Body of pancreas (tissue), 4 donors: ENCODE measurements at regions not wholly inside any gene's neighbourhood (a gene's known extent, or its start where the extent isn't known, plus 50 kb on each side); places are given as distances from the start of the nearest gene placed in this dataset.

Experiments
- POLR2A ChIP-seq, 3 donors: fragments of 450-650 bp; IDR thresholded peaks; one replicate each; pipeline ENCODE4 v1.6.1; 2016; ENCODE audit warnings: antibody characterized with exemption in 3 of 3, mild to moderate bottlenecking in 2 of 3
- TF ChIP-seq, protein P1 (sequence below), 7 experiments: fragments of 450-650 bp in 4 of 7; fragments of 200-600 bp in 3 of 7; sonication (generic) in 3 of 7; IDR thresholded peaks; one replicate each; pipeline ENCODE4 v1.5.1; 2016 to 2019; ENCODE audit warnings: antibody characterized with exemption in 7 of 7

- TF ChIP-seq POLR2A (IDR thresholded peaks at IDR 0.05): no peak
- TF ChIP-seq, protein P1, sequence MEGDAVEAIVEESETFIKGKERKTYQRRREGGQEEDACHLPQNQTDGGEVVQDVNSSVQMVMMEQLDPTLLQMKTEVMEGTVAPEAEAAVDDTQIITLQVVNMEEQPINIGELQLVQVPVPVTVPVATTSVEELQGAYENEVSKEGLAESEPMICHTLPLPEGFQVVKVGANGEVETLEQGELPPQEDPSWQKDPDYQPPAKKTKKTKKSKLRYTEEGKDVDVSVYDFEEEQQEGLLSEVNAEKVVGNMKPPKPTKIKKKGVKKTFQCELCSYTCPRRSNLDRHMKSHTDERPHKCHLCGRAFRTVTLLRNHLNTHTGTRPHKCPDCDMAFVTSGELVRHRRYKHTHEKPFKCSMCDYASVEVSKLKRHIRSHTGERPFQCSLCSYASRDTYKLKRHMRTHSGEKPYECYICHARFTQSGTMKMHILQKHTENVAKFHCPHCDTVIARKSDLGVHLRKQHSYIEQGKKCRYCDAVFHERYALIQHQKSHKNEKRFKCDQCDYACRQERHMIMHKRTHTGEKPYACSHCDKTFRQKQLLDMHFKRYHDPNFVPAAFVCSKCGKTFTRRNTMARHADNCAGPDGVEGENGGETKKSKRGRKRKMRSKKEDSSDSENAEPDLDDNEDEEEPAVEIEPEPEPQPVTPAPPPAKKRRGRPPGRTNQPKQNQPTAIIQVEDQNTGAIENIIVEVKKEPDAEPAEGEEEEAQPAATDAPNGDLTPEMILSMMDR (IDR thresholded peaks at IDR 0.05): no peak
These were observed 132.8 kb upstream of the MPDZ start for GRCh38 chr9:13412331-13412730.
